Stimulated activated CD4-positive, alpha-beta T cell treated with anti-CD3 and anti-CD28 coated beads, TNF-alpha, amount 100 ng/mL, for 24 hours (primary cell): ENCODE measurements at regions not wholly inside any gene's neighbourhood (a gene's known extent, or its start where the extent isn't known, plus 50 kb on each side); places are given as distances from the start of the nearest gene placed in this dataset.
"Not testable (repeated sequence)": the region's sequence is repeated elsewhere in the genome, so short reads cannot be mapped to it uniquely, and the experiment has no call there.

ENCODE experiments used
- DNase-seq, 3 experiments: peaks; one replicate each; pipeline ENCODE4 v3.0.0-alpha.2; 2020; ENCODE audit warnings: low read depth in 3 of 3

DNA sequence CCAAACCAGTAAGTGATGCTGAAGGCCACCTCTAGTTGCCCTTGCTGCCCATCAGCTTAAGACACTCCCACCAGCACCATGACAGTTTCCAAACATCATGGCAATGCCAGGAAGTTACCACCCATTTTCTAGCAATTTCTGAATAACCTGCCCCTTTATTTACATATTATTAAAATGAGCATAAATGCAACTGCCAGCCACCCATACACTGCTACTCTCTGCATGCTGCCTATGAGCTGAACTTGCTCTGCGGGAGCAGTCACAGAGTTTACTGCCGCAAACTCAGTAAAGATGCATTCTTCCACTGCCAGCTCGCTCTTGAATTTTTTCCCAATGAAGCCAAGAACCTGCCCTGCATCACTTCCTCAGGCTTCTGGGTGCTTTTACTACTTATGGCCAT lies 212.6 kb downstream of the SH2D4B start:
- no peak for DNase-seq

DNA sequence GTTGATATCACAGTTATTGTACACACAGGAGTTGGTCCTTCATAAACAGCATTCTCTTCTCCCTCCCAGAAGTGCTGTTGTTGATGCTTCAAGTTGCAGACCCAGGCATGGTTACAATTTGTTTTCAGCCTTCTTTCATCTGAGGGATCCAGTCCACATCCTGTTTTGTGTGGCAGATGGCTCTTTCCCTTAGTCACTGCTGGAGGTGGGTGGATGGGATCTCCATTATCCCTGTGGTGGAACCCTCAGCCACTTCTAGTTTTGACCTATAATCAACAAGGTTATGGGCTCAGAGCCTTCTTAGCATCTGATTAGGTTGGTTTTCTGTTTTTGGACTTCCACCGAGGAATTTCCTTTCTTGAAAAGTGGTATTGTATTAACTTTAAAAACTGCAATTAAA lies 214.2 kb downstream of the SH2D4B start:
- DNase-seq, result no peak

DNA sequence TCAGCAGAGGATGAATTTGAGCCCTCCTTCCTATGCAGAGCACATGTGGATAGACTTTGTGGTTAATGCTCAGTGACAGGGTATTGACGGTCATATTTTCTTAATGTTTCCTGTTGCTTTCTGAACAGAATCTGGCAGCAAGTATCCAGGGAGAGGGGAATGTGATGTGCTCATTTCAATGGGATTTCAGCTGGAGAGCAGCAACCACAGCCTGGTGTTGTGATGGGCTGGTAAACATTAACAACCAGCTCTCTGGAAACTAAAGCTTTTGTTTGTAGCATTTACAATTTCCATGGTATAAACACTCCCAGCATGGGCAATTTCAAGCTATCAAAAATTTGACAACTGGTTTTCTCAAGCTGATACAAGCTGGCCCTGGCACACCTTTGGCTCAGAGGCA lies 215.9 kb downstream of the SH2D4B start:
- DNase-seq, result no peak

DNA sequence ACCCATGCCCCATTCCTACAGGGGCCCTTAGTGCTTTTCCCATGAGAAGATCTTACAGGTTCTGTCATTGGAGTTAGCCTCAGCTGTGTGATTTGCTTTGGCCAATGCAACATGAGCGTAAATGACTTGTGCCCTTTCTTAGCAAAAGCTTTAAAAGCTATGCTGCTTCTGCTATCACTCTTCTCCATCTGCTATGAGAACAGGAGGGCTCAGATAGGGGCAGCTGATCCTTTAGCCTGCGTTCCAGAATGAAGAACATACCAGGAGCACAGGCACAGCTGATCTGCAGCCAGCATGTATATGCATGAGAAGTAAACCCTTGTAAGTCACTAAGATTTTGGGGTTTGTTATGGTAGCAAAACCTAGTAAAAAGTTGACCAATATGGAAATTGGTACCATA lies 218.2 kb downstream of the SH2D4B start:
- no peak for DNase-seq

DNA sequence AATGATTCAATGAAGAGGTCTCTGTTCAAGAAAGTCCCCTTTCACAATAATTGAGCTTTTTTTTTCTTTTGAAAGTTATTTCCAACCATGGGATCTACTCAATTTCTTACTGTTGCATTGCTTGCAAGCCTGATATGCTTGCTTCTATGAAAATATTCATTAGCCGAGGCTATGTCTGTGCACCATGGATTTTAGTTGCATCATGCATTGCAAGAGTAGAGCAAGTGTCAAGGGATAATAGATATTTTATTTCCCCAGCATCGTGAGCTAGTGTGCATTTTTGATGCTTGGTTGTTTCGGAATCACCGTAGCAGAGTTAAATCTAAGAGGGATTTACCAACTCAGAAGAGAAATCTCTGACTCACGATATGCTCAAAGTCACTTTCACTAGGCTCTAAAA lies 222.0 kb downstream of the SH2D4B start:
- no peak for DNase-seq

DNA sequence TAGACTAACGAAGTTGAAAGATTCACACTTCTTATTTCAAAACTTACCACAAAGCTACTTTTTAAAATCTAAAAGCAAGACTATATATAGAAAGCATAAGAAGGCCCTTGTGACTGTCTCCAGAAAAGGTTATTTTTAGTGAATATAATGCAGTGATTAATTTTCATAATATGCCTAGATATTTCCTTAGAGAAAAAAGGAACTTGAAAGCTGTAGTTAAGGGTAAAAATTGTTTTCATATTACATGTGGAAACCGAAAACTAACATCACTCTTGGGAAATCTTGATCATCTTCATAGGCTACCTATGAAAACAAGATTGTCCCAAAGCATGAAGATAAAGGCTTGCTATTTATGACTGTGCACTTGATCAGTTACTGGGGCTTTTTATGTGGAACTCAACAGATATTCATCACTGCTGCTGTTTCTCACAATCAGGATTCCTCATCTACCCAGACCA lies 223.2 kb downstream of the SH2D4B start:
- no peak for DNase-seq

DNA sequence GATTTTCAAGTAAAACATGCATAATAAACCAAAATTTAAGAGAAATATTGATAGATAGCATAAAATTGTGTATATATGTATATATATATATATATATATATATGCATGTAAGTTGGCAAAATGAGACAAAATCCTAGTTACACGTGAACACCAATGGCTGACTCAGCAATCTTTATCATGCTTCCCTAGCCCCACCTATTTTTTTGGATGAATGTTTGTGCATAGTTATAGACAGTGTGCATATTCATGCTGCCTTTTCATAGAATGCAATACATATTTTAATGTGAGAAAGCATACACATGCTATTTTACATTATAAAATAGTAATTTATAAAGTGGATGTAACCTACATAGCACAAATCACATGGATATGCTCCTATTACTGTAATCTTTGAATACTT lies 230.3 kb downstream of the SH2D4B start:
- no peak for DNase-seq

DNA sequence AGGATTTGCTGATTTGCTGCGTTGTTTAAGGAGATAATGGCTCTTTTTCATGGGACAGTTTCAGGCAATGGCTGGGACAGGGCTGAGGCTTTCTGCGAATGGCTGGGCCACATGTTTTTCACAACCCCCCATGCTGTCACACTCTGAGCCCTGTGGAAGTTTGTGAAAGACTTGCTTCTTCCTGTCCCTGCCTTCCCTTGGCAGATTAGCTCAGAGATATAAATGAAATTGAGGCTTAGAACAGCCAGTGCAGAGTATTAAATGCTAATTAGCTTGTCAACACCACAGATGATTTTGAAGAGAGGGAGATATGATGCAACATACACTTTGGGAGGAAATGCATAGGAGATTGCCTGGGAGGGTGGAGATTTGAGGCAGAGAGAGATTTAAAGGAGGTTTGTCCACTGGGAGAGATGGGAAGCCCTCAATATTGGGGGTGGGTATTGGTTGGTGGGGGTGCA lies 232.0 kb downstream of the SH2D4B start:
- DNase-seq, result no peak

DNA sequence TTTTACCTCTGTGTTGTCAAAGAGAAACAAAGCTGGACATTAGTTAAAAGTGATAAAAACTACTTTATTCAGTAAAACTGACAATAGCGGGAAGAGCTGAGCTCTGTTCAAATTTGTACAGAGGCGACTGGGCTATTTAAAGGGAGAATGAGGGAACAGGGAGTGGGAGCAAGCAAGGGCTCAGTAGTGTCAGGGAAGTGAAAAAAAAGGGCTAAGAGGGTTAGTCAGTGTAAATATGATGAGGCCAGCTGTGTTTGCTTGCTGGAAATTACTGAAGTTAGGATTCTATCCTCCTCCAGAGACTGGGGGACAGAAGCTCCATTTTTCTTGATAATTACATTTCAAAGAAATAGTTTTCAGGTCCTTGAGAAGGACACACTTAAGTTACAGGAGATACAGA lies 232.5 kb downstream of the SH2D4B start:
- DNase-seq, result no peak

DNA sequence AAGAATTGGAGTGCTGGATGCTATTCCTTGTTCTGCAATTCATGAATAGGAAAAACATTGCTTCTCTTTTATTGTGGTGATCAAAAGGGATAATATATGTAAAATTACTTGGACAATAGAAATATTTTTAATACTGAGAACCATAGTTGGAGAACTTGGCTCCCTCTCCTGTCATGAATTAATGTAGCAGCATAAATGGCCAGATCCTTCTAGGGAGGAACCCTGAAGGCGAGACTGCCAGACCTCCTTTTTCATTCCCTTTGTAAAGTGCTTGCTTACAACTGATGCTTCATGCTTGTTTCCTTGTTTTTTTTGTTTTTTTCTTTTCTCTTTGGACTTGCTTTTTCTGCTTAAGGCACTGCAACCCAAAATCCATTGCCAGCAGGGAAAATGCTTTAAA lies 233.6 kb downstream of the SH2D4B start:
- DNase-seq, result no peak

DNA sequence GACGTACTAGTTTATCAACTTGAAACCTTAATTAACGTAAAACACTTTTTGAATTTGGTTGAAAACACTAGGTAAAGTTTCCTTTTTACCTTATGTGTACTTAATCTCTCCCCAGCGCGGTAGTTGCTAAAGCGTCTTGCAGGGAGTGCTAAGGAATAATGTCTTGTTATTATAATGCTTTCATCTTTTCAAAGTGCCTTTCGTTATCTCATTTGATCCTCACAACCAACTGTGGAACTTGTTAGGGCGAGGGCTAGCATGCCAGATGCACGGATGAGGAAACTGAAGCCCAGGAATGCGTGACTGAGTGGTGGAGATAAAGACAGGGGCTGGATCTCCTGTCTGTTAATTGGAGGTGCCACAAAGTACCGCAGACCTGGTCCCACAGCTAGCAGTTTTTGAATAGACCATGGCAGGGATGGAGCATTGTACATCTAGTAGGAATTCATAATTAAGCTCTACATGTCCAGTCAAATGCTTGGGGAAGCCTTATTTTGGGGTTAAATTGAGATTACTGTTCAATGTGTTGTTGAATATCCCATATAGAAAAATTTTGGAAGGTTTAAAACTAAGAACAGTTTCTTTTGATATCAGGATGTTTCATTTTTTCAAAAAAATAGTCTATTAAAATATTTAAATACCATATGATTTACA lies 234.3 kb downstream of the SH2D4B start:
- DNase-seq, result no peak

DNA sequence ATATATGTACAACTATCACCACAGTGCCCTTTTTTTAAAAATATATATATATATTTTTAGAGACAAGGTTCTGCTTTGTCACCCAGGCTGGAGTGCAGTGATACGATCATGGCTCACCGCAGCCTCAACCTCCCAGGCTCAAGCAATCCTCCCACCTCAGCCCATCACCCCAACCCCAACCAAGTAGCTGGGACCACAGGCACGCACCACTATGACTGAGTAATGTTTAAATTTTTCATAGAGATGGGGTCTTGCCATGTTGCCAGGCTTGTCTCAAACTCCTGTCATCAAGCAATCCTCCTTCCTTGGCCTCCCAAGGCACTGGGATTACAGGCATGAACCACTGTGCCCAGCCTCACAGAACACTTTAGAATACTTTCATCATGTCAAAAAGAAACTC lies 234.9 kb downstream of the SH2D4B start:
- DNase-seq, result no peak

DNA sequence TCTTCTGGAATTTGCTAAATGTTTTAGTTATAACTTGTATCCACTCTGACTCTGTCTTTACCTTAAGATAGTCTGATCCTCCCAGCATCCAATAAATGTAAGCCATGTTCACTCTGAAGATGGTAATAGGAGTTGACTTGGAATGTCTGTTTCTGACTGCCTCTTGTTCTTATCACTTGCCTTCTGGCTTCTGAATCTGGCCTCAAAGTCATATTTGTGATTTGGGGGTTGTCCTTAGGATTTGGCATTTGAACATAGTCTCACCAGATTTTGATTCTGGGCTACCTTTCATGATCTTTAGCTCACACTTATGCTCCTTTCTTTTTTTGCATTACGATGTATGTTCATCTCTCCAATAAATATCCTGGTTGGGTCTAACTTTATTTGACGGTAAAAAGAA lies 247.0 kb downstream of the SH2D4B start:
- DNase-seq, result no peak

DNA sequence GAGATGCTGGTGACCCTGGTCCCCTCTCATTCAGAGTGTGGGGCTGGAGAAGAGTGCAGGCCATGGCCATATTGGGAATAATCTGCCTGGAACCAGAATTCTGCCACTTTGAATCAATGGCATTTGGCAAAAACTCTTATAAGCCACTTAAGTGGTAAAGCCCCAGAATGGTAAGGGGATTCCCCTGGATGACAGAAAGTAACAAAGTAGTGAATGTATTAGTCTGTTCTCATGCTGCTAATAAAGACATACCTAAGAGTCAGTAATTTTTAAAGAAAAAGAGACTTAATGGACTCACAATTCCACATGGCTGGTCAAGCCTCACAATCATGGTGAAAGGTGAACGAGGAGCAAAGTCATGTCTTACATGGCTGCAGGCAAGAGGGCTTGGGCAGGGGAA lies 248.6 kb downstream of the SH2D4B start:
- DNase-seq, result no peak

DNA sequence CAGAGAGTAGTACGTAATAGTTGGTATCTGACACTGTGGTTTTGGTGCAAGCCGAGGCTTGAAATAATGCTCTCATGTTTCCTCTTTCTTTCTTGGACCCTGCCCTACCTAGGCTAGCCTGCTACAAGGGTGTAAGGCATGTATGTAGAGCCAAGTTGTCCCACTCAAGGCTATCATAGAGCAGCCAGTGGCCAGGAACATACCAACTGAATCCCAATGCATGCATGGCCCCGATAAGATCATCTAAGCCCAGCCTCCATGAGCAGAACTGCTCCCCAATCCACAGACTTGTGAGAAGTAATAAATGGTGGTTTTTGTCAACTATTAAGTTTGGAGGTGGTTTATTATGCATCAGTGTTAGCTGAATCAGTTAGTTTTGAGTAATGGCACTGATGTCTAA lies 250.2 kb downstream of the SH2D4B start:
- no peak for DNase-seq

DNA sequence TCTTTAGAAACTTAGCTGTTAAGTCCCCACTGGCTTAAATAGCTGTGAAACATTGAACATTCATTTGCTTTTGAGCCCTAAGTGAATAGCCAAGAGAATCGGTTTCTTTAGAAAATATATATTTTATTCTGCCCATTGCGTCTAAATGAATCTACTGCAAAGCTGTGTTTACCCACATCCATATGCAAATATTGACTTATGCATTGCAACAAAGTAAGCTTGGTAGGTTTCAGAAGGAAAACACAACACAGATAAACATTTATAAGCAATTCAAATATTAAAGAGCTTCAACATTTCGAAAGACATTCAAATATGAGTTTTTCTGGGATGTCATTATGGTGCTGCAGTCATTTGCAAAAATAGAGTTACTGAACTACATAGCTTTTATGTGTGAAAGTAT lies 257.3 kb downstream of the SH2D4B start:
- no peak for DNase-seq

DNA sequence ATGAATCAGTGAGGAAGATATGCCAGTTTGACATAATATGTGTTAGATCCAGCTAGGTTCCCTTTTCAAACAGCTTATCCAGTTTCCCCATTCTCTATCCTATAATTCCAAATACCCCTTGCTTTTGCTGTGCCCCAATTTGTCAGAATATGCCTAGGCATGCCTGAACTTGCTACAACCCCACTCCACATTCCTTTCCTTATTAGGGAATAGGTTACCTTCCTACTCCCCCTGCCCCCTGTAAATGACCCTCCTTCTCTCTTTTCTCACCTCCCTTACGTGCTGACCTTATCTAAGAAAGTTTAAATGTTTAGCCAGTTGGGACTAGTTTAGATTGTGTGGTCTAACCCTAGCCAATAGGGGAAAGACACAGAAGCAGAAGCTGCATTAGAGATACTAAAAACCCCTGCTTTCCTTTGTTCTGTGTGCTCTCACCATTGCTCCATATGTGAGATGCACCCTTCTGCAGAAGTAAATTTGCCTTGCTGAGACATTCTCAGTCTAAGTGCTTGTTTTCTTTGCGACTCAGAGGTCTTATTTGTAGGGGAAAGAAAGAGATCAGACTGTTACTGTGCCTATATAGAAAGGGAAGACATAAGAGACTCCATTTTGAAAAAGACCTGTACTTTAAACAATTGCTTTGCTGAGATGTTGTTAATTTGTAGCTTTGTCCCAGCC lies 267.8 kb downstream of the SH2D4B start:
- DNase-seq, result no peak

DNA sequence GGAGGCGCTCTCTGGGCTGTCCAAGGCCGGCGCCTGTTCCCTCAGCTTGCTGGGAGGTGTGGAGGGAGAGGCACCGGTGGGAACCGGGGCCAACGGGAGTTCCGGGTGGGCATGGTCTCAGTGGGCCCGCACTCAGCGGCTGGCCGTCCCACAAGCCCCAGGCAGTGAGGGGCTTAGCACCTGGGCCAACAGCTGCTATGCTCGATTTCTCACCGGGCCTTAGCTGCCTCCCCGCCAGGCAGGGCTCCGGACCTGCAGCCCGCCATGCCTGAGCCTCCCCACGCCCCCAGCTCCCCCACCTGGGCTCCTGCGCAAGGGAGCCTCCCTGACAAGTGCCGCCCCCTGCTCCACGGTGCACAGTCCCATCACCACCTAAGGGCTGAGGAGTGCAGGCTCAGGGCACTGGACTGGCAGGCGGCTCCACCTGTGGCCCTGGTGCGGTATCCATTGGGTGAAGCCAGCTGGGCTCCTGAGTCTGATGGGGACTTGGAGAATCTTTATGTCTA lies 276.5 kb downstream of the SH2D4B start:
- DNase-seq, result no peak

DNA sequence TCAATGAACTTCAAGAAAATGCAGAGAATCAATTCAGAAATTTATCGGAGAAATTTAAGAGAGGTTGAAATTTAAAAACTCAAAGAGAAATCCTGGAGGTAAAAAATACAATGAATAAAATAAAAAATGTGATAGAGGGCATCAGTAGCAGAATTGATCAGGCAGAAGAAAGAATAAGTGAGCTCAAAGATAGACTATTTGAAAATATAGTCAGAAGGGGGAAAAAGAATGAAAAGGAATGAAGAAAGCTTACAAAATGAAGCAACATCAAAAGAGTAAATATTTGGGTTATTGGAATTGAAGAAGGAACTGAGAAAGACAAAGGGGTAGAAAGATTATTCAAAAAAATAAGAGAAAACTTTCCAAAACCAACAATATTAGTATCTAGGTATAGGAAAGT lies 291.4 kb downstream of the SH2D4B start:
- no peak for DNase-seq

DNA sequence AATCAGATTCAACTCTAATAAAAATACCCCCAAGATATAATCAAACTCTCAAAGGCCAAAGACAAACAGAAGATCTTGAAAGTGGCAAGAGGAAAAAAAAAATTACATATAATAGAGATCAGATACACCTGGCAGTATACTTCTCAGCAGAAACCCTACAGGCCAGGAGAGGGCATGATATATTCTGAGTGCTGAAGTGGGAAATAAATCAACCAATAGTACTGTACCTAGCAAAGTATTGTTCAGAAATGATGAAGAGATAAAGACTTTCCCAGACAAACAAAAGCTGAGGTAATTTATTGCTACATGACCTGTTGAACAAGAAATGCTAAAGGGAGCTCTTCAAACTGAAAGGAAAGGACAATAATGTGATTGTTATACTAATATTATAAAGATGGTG lies 291.9 kb downstream of the SH2D4B start:
- DNase-seq, result no peak

DNA sequence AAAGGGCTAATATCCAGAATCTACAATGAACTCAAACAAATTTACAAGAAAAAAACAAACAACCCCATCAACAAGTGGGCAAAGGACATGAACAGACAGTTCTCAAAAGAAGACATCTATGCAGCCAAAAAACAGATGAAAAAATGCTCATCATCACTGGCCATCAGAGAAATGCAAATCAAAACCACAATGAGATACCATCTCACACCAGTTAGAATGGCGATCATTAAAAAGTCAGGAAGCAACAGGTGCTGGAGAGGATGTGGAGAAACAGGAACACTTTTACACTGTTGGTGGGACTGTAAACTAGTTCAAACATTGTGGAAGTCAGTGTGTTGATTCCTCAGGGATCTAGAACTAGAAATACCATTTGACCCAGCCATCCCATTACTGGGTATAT lies 295.0 kb downstream of the SH2D4B start:
- not testable (repeated sequence) for DNase-seq

DNA sequence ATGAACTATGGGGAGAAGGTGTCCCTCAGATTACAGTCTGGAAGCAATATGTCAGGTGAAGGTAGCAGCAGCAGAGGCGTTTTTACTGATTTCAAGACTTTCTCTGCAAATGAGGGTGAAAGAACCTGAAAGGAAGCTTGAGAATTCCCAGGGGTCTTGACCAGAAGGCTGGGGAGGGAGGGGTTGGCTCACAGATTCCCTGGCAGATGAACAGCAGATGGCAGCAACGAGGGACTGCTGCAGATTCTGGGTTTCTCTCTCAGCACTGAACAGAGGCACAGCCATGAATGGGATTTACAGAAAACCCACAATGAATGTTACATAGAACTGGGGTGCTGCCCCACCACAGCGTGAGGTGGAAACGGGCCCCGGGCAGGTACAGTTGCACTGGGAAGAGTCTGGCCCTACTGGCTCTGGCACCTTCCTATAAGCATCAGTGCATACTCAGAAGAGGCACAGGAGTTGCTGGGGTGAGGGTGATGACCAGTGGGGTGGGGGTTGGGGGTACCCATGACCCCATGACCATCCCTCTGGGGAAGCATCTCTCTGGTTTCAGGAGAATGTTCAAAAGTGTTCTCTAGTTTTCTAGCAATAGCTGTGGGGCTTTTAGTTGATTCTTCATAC lies 317.8 kb downstream of the SH2D4B start:
- no peak for DNase-seq

DNA sequence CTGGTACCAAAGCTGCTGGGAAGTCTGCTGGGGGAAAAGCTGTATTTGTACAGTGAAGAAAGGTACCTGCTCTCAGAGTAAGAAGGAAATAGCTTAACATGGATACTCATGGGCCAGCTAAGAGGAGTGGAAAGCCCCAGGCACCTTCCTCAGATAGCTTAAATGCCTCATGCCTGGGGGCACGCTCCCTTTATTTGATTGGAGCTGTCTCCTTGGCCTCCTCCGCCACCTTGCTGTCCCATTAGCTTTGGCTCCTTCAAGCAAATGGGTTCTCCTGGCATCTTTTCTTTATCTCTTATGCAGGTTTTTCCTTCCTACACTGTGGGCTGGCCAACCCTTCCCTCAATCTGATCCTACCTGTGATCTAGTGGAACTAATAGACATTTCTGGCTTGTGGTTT lies 318.5 kb downstream of the SH2D4B start:
- no peak for DNase-seq
